Jurkat, Clone E6-1 (cell line): ENCODE measurements at regions not wholly inside any gene's neighbourhood (a gene's known extent, or its start where the extent isn't known, plus 50 kb on each side); places are given as distances from the start of the nearest gene placed in this dataset.

Source experiments
- DNase-seq: peaks from one replicate; pipeline ENCODE4 v3.0.0-alpha.2; 2011; ENCODE audit warnings: low read depth, low spot score
- H3K4me3 ChIP-seq: 2 replicates; pipeline ENCODE4 v1.5.1; 2011; ENCODE audit warnings: mild to moderate bottlenecking, low read length, control low read depth, moderate library complexity

- no peak for DNase-seq
- H3K4me3 ChIP-seq: no peak overlapping the region
Observed at GRCh38 chr4:126027601-126028000, 712.8 kb downstream of the FAT4 start.

- no peak for DNase-seq
- H3K4me3 ChIP-seq: no peak overlapping the region
Observed at GRCh38 chr4:126028876-126029275, 714.1 kb downstream of the FAT4 start.

GRCh38 chr4:126037231-126037630 is 722.5 kb downstream of the FAT4 start:
- no peak for DNase-seq
- no peak overlapping the region for H3K4me3 ChIP-seq

GRCh38 chr4:126038502-126039144 is 723.9 kb downstream of the FAT4 start:
- DNase-seq: no peak
- H3K4me3 ChIP-seq: no peak overlapping the region

- no peak overlapping the region for H3K4me3 ChIP-seq
- no peak for DNase-seq
Observed at GRCh38 chr4:126046081-126046614, 731.4 kb downstream of the FAT4 start.

GRCh38 chr4:126047114-126047513 is 732.4 kb downstream of the FAT4 start:
- no peak for DNase-seq
- no peak overlapping the region for H3K4me3 ChIP-seq

- DNase-seq: no peak
- no peak overlapping the region for H3K4me3 ChIP-seq
Observed at GRCh38 chr4:126051689-126052424, 737.1 kb downstream of the FAT4 start.

GRCh38 chr4:126056116-126056650 is 741.4 kb downstream of the FAT4 start:
- DNase-seq: no peak
- H3K4me3 ChIP-seq: no peak overlapping the region

GRCh38 chr4:126057371-126057770 is 742.6 kb downstream of the FAT4 start:
- DNase-seq: no peak
- H3K4me3 ChIP-seq: no peak overlapping the region

- H3K4me3 ChIP-seq: no peak overlapping the region
- no peak for DNase-seq
Observed at GRCh38 chr4:126058596-126058995, 743.8 kb downstream of the FAT4 start.

GRCh38 chr4:126061655-126062054 is 746.9 kb downstream of the FAT4 start:
- H3K4me3 ChIP-seq: no peak overlapping the region
- DNase-seq: no peak

GRCh38 chr4:126065016-126065415 is 750.3 kb downstream of the FAT4 start:
- no peak for DNase-seq
- no peak overlapping the region for H3K4me3 ChIP-seq

- H3K4me3 ChIP-seq: no peak overlapping the region
- DNase-seq: no peak
Observed at GRCh38 chr4:126071346-126072333, 756.9 kb downstream of the FAT4 start.

GRCh38 chr4:126081336-126081735 is 766.6 kb downstream of the FAT4 start:
- H3K4me3 ChIP-seq: no peak overlapping the region
- no peak for DNase-seq

- no peak overlapping the region for H3K4me3 ChIP-seq
- no peak for DNase-seq
Observed at GRCh38 chr4:126086041-126086440, 771.3 kb downstream of the FAT4 start.

- DNase-seq: no peak
- no peak overlapping the region for H3K4me3 ChIP-seq
Observed at GRCh38 chr4:126087101-126087500, 772.3 kb downstream of the FAT4 start.

GRCh38 chr4:126097155-126097799 is 782.5 kb downstream of the FAT4 start:
- DNase-seq: no peak
- H3K4me3 ChIP-seq: no peak overlapping the region

- no peak overlapping the region for H3K4me3 ChIP-seq
- DNase-seq: peak; percentile 25
Observed at GRCh38 chr4:126106658-126107057, 791.9 kb downstream of the FAT4 start.

GRCh38 chr4:126109836-126110235 is 795.1 kb downstream of the FAT4 start:
- H3K4me3 ChIP-seq: no peak overlapping the region
- DNase-seq: no peak
